Stimulated activated CD8-positive, alpha-beta memory T cell treated with anti-CD3 and anti-CD28 coated beads, Interleukin-7, amount 100 ng/mL, for 48 hours (primary cell): ENCODE measurements at regions not wholly inside any gene's neighbourhood (a gene's known extent, or its start where the extent isn't known, plus 50 kb on each side); places are given as distances from the start of the nearest gene placed in this dataset.
"Not testable (repeated sequence)": the region's sequence is repeated elsewhere in the genome, so short reads cannot be mapped to it uniquely, and the experiment has no call there.

ENCODE experiments used
- DNase-seq, 2 donors: peaks; one replicate each; pipeline ENCODE4 v3.0.0-alpha.2; 2020; ENCODE audit warnings: low read depth in 1 of 2; ENCODE audit errors: extremely low read depth in 1 of 2

- not testable (repeated sequence) for DNase-seq
Observed at GRCh38 chr9:87041553-87042235, 94.4 kb upstream of the GAS1 start.

- not testable (repeated sequence) for DNase-seq
Observed at GRCh38 chr9:87049929-87050608, 102.8 kb upstream of the GAS1 start.

- no peak for DNase-seq
Observed at GRCh38 chr9:87054999-87055686, 107.8 kb upstream of the GAS1 start.

- DNase-seq: no peak
Observed at GRCh38 chr9:87059772-87060171, 112.5 kb upstream of the GAS1 start.

GRCh38 chr9:87062746-87063145 is 115.4 kb upstream of the GAS1 start:
- DNase-seq: no peak

- no peak for DNase-seq
Observed at GRCh38 chr9:87063246-87063645, 115.9 kb upstream of the GAS1 start.

GRCh38 chr9:87063871-87064270 is 116.6 kb upstream of the GAS1 start:
- DNase-seq: no peak

- no peak for DNase-seq
Observed at GRCh38 chr9:87064311-87064710, 117.0 kb upstream of the GAS1 start.

- no peak for DNase-seq
Observed at GRCh38 chr9:87065981-87066380, 118.7 kb upstream of the GAS1 start.

- no peak for DNase-seq
Observed at GRCh38 chr9:87067426-87067825, 120.1 kb upstream of the GAS1 start.

- DNase-seq: no peak
Observed at GRCh38 chr9:87068177-87068840, 121.0 kb upstream of the GAS1 start.

- no peak for DNase-seq
Observed at GRCh38 chr9:87069690-87070089, 122.4 kb upstream of the GAS1 start.

GRCh38 chr9:87070336-87070735 is 123.0 kb upstream of the GAS1 start:
- no peak for DNase-seq

GRCh38 chr9:87071473-87071872 is 124.2 kb upstream of the GAS1 start:
- no peak for DNase-seq

- no peak for DNase-seq
Observed at GRCh38 chr9:87073692-87074091, 126.4 kb upstream of the GAS1 start.

- no peak for DNase-seq
Observed at GRCh38 chr9:87075537-87075936, 128.2 kb upstream of the GAS1 start.

- no peak for DNase-seq
Observed at GRCh38 chr9:87076825-87077224, 129.5 kb upstream of the GAS1 start.

- DNase-seq: no peak
Observed at GRCh38 chr9:87077986-87078385, 130.7 kb upstream of the GAS1 start.

- no peak for DNase-seq
Observed at GRCh38 chr9:87080512-87081264, 133.4 kb upstream of the GAS1 start.

GRCh38 chr9:87081503-87081902 is 134.2 kb upstream of the GAS1 start:
- no peak for DNase-seq

GRCh38 chr9:87083986-87084385 is 136.7 kb upstream of the GAS1 start:
- no peak for DNase-seq
